ENCODE measurements at regions not wholly inside any gene's neighbourhood (a gene's known extent, or its start where the extent isn't known, plus 50 kb on each side); places are given as distances from the start of the nearest gene placed in this dataset.

DNA sequence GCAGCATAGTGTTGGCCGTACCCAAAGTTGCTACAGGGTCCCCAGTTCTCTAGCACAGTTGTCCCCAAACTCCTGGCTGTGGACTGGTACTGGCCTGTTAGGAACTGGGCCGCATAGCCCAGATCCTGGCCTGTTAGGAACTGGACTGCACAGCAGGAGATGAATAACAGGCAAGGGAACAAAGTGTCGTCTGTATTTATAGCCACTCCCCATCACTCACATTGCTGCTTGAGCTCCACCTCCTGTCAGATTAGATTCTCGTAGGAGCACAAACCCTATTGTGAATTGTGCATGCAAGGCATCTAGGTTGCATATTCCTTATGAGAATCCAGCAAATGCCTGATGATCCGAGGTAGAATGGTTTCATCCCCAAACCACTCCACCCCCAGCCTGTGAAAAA lies 604.0 kb upstream of the LMCD1 start:
- DNase-seq = peak in 9 of 56 donors; percentile 2 to 48 (median 8)

- DNase-seq = no peak
Observed at GRCh38 chr3:7913283-7913682, 588.3 kb upstream of the LMCD1 start.

DNA sequence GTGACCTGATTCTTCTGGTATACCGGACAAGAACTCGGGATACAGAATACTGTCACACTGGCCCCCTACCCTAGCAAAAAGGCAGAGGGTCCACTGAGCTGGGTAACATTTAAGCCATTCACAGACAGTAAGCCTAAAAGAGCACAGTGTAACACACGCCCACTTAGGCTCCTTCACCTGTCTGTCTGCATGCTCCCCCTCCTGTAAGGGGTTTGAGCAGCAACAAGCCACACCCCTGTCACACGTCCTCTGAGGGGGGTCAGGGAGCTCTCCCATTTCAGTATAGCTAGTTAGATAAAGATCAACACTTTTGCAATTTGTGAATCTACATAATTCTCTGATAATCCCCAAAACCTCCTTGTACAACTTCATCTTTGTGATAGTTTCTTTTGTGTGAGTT lies 586.3 kb upstream of the LMCD1 start:
- no peak for DNase-seq

GRCh38 chr3:7917443-7918151 lies 584.0 kb upstream of the LMCD1 start:
- DNase-seq = no peak

DNA sequence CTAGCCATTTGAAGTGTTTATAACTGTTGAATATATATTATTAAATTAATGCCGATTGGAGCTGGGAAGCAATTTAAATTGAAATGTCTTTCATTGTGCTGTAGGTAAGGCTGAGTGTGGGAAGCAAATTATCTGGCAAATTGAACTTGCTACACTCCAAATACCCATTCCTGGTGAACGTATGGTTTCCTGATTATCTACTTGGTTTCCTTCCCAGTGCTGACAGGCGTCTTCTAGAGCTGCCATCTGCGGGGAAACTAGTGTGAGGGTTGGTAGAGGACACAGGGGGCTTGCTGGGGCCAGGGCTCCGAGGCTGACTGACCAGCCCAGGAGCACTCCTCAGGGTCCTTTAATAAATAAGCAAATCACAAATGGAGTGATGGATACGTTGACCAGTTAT lies 581.4 kb upstream of the LMCD1 start:
- no peak for DNase-seq

DNA sequence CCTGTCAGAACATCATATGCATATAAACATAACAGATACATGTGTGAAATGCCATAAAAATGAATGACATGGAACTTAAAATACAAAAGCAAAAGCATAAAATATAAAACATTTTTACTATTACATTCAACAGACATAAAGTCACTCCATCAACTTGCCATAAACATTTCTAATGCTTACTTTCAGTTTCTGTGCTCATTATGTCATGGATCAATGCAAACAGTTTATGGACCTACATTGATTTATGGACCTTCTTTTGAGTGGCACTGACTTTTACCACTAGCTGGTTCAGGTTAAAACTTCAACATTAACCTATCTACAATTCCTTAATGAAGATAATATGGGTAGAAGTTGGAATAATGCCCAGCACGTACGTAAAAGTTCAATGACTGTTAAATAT lies 577.4 kb upstream of the LMCD1 start:
- DNase-seq = no peak

DNA sequence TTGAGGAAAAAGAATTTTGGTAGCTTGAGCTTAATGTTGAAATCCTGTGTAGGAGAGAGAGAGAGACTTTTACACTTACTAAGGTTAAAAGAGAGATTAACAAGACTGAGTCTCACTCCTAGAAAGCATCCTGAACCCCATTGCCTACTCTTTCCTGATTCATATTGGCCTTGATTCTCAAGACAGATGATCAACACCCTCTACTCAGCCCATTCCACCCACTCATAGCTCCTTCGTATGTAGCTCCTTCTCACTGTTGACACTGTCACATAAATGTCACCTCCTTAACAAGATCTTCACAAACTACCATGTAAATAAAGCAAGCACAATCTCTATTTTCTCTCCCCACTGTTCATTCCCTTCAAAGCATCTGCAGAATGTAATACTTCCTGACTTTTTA lies 574.6 kb upstream of the LMCD1 start:
- DNase-seq = no peak

DNA sequence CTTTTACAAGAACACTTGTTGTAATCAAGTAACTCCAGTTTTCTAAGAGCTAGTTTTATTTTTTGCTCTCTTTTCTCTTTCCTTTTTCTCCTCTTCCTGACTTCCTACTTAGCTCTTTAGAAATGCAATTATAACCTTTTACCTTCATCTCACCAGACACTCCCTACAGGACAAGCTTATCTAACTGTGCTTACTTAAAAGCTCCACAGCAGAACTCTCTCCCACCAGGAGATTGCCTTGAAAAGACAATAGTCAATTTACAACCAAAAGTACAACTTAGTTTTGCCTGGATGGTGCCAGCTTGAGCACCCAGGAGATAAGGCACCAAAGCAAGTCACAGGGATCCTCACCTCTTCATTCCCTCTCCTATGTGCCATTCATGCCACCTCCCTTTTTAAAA lies 573.8 kb upstream of the LMCD1 start:
- no peak for DNase-seq

DNA sequence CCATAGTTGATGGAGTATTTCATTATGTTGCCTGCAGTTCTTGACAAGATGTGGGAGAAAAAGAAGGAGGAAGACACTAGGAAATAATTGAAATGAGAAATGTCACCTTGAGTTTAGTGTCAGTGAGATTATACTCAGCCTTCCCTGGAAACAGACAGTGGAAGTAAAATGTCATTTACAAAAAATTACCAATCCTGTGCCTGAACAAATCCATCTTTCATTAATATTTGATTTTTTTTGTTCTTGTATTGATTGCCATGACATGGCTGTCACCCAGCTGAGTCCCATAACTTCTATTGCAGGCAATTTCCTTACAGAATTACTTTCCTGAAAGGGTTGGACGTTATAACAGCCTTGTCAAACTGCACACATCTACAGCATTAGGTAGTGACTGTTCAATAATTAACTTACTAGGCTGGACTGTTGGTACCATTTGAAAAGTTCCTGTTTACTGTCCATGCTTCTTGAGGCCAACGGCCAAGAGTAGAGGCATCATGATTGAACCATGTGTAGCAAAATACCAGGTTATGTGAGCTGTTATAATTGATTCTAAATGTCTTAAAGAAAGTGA lies 572.2 kb upstream of the LMCD1 start:
- no peak for DNase-seq

- no peak for DNase-seq
Observed at GRCh38 chr3:7934362-7934761, 567.3 kb upstream of the LMCD1 start.

DNA sequence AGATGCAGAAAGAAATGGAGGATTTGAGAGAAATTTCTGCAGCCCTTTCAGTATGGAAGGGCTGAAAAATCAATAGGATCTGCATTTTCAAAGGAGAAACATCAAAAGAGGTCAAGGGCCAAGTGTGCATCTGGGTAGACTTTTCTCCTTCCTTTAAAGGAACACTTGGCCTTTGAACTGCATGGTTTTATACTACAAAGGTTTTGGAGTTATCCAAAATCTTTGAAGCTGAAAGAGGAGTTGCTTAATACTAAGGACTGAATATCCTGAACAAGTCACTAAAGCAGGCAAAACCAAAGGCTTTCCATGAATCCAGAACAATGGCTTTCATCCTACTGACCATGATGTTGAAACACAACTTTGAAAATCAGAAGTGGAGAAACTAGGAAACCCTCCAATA lies 553.7 kb upstream of the LMCD1 start:
- DNase-seq = no peak

DNA sequence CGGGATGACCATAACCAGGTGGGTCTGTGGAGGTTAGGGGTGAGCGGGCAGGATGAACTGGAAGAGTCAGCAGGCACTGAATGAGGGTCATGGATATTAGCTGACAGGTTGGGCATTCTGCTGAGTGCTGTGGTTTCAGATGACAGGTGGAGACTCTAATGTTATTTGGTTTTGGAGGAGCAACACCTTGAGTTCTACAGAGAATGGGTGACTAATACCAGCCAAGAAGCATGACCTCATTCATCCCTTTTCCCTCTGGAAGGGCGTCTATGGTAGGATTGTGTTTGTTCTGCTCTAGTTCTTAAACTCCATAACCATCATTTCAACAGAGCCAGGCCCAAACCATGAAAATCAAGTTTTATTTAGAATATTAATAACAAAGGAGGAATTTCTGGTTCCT lies 550.7 kb upstream of the LMCD1 start:
- no peak for DNase-seq

GRCh38 chr3:7953449-7954014 lies 548.1 kb upstream of the LMCD1 start:
- DNase-seq = no peak

- DNase-seq = no peak
Observed at GRCh38 chr3:7957024-7957423, 544.6 kb upstream of the LMCD1 start.

- DNase-seq = no peak
Observed at GRCh38 chr3:7959094-7959493, 542.5 kb upstream of the LMCD1 start.

DNA sequence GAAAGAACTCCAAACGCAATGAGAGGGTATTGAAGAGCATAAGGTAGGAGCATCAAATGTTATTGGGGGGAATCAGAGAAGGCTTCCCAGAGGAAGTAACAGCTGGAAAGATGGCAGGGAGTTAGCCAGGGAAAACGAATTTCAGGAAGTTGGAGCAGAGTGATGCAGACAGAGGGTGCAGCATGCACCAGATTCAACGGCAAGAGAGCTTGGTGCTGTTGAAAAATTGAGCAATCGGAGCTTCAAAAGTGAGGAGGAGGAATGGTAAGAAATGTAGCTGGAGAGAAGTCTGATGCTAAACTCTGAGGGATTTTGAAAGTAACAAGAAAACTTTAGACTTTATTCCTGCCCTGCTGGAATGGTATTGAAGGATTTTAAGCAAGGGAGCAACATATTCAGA lies 541.0 kb upstream of the LMCD1 start:
- no peak for DNase-seq

DNA sequence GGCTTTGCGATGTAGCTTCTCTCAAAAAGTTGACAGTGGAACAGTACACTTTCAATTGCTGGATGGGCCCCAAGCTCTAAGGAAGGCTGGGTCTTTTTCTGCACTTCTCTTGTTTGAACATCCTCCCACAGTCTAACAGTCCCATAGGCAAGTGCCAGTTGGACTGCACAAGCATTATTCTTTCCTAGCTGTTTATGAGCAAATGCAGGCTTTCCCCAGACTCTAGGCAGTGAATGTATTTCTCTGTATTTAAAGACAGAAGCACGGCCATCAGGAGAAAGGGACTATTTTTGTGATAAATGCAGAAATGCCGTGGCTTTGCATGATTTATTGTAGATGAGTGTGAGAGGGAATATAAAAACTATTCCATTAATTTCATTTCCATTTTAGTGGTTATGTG lies 539.3 kb upstream of the LMCD1 start:
- peak in 5 of 56 donors; percentile 4 to 29 (median 6) for DNase-seq

- no peak for DNase-seq
Observed at GRCh38 chr3:7964899-7965298, 536.7 kb upstream of the LMCD1 start.

GRCh38 chr3:7973006-7973405 lies 528.6 kb upstream of the LMCD1 start:
- no peak for DNase-seq

DNA sequence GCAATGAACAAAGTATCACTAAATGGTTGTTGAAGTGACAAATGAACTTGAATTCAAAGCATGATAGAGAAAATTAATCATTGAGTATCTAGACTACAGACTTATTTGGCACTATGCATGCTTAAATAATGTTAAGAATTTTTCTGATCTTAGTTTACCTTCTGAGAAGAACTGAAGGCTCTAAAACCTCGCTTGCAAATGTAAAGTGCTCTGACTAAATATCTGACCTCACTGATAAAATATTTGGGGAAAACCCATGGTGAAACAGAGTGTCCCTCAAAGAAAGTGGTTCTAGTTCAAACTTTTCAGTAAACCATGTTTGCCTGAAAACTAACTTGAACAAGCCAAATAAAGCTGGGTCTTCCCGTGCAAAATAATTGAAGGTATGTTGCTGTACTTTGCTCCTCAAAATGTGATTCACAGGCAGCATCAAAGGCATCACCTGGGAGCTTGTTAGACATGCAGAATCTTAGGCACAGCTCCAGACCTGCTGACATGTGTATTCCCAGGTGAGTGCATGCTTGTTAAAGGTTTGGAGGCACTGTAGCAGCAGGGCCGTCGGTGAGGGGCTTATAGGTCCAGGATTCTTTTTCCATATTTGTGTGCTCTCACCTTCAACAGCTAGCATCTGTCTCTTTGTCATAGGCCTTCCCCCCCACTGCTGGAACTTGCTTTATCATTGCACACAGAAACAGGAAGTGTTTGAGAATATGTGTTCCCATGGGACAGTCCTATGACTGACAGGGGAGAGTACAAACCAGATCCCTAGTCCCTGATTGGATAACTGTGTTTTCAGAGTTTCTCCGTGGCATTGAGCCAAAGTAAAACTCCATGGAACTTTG lies 524.2 kb upstream of the LMCD1 start:
- DNase-seq = no peak

- DNase-seq = peak in 51 of 56 donors; percentile 6 to 83 (median 45)
Observed at GRCh38 chr3:7978087-7978422, 523.6 kb upstream of the LMCD1 start.

- no peak for DNase-seq
Observed at GRCh38 chr3:7982126-7982525, 519.5 kb upstream of the LMCD1 start.

Measured in amygdala (tissue), 56 donors.